Fibroblast of lung (primary cell): ENCODE measurements at regions not wholly inside any gene's neighbourhood (a gene's known extent, or its start where the extent isn't known, plus 50 kb on each side); places are given as distances from the start of the nearest gene placed in this dataset.

Experiments
- DNase-seq, 2 donors: peaks; one replicate each; pipeline versions ENCODE4 v3.0.0 to v3.0.0-alpha.2; 2010; ENCODE audit warnings: low read depth in 2 of 2
- H2AFZ ChIP-seq: 2 replicates; pipeline ENCODE4 v1.5.1; 2012; ENCODE audit warnings: low read length, control low read depth, inconsistent platforms
- H3K27ac ChIP-seq: 2 replicates; pipeline ENCODE4 v1.5.1; 2011; ENCODE audit warnings: low read length, control low read depth; ENCODE audit not compliant: insufficient read depth
- H3K27me3 ChIP-seq: 2 replicates; pipeline ENCODE4 v1.5.1; 2011; ENCODE audit warnings: mild to moderate bottlenecking, low read length; ENCODE audit not compliant: control insufficient read depth, insufficient read depth
- H3K36me3 ChIP-seq: 2 replicates; pipeline ENCODE4 v1.5.1; 2011; ENCODE audit warnings: low read length; ENCODE audit not compliant: control insufficient read depth, insufficient read depth
- H3K4me1 ChIP-seq: 2 replicates; pipeline ENCODE4 v1.5.1; 2011; ENCODE audit warnings: low read length; ENCODE audit not compliant: control insufficient read depth, insufficient read depth; ENCODE audit errors: extremely low read depth
- H3K4me2 ChIP-seq: 2 replicates; pipeline ENCODE4 v1.5.1; 2011; ENCODE audit warnings: low read length, control low read depth; ENCODE audit not compliant: insufficient read depth; ENCODE audit errors: extremely low read depth
- H3K4me3 ChIP-seq, 4 experiments: fragments of 200-600 bp in 1 of 4; sonication (generic) in 1 of 4; replicated peaks in 1 of 4; 2 replicates each; pipeline ENCODE4 v1.5.1; 2011 to 2016; ENCODE audit warnings: low read length in 4 of 4, low read depth in 3 of 4, mild to moderate bottlenecking in 3 of 4, control low read depth in 2 of 4, inconsistent platforms in 1 of 4, mixed read lengths in 1 of 4; ENCODE audit not compliant: insufficient read depth in 1 of 4; ENCODE audit errors: control extremely low read depth in 1 of 4
- H3K79me2 ChIP-seq: 2 replicates; pipeline ENCODE4 v1.5.1; 2012; ENCODE audit warnings: mild to moderate bottlenecking, low read length, inconsistent platforms; ENCODE audit not compliant: control insufficient read depth, insufficient read depth
- H3K9ac ChIP-seq: 2 replicates; pipeline ENCODE4 v1.5.1; 2011; ENCODE audit warnings: mild to moderate bottlenecking, low read length, control low read depth; ENCODE audit not compliant: insufficient read depth
- H3K9me3 ChIP-seq: 2 replicates; pipeline ENCODE4 v1.5.1; 2012; ENCODE audit warnings: low read depth, low read length; ENCODE audit not compliant: control insufficient read depth, insufficient read depth
- H4K20me1 ChIP-seq: 2 replicates; pipeline ENCODE4 v1.5.1; 2011; ENCODE audit warnings: low read length; ENCODE audit not compliant: control insufficient read depth, insufficient read depth; ENCODE audit errors: extremely low read depth
- EZH2 ChIP-seq: IDR thresholded peaks from 2 replicates; pipeline ENCODE4 v1.5.1; 2012; ENCODE audit warnings: low read length, control low read depth, mild to moderate bottlenecking; ENCODE audit errors: missing control alignments
- TF ChIP-seq, protein P1 (sequence below), 2 donors: IDR thresholded peaks in 1 of 2; conservative IDR thresholded peaks in 1 of 2; 1 replicate in 1 of 2; 2 replicates in 1 of 2; pipeline ENCODE4 v1.5.1; 2011 to 2012; ENCODE audit warnings: low read length in 2 of 2, control low read depth in 1 of 2, inconsistent platforms in 1 of 2, low read depth in 1 of 2, mild to moderate bottlenecking in 1 of 2

DNA sequence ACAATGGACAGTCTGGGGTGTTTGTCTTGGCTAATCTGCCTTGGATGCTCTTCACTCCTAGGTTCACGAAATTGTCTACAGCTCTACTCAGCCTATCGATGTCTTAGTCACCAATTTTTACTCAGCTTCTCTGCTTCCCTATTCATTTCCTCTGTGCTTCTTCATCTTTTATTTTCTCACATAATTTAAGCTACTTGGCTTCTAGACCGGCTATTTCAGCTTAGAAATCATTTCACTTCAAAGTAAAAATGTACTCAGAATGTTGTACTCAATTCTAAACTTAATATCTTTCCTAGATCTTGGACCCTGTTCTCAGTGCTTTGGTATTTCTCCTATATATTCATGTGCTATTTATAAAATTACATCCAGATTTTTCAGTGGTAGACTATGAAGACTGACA, 430.0 kb upstream of the FTMT start:
- Histone ChIP-seq H3K36me3 (no peaks in the 10 kb centered on the region), H3K27me3 (no peaks in the 10 kb centered on the region), H3K4me3 (no peak overlapping the region), H3K4me2 (no peak overlapping the region), H2AFZ (no peak overlapping the region), H3K9me3 (no peaks in the 10 kb centered on the region), H4K20me1 (no peaks in the 10 kb centered on the region), H3K79me2 (no peaks in the 10 kb centered on the region), H3K27ac (no peak overlapping the region), H3K4me1 (no peaks in the 10 kb centered on the region), H3K9ac (no peak overlapping the region)
- no peak for DNase-seq
- no peak for TF ChIP-seq EZH2
- TF ChIP-seq, protein P1, sequence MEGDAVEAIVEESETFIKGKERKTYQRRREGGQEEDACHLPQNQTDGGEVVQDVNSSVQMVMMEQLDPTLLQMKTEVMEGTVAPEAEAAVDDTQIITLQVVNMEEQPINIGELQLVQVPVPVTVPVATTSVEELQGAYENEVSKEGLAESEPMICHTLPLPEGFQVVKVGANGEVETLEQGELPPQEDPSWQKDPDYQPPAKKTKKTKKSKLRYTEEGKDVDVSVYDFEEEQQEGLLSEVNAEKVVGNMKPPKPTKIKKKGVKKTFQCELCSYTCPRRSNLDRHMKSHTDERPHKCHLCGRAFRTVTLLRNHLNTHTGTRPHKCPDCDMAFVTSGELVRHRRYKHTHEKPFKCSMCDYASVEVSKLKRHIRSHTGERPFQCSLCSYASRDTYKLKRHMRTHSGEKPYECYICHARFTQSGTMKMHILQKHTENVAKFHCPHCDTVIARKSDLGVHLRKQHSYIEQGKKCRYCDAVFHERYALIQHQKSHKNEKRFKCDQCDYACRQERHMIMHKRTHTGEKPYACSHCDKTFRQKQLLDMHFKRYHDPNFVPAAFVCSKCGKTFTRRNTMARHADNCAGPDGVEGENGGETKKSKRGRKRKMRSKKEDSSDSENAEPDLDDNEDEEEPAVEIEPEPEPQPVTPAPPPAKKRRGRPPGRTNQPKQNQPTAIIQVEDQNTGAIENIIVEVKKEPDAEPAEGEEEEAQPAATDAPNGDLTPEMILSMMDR (conservative IDR thresholded peaks at IDR 0.05 in 1 of 2, IDR thresholded peaks at IDR 0.05 in 1 of 2; ENCODE audit: low read depth in 1 of 2, low read length in 2 of 2): no peak

GRCh38 chr5:121424976-121425375, 426.7 kb upstream of the FTMT start:
- H3K4me3 ChIP-seq: no peak overlapping the region
- no peak overlapping the region for H2AFZ ChIP-seq
- H4K20me1 ChIP-seq: no peaks in the 10 kb centered on the region
- H3K79me2 ChIP-seq: no peaks in the 10 kb centered on the region
- DNase-seq: no peak
- H3K4me2 ChIP-seq: no peak overlapping the region
- no peak for TF ChIP-seq EZH2
- TF ChIP-seq, protein P1 (conservative IDR thresholded peaks at IDR 0.05 in 1 of 2, IDR thresholded peaks at IDR 0.05 in 1 of 2; ENCODE audit: low read depth in 1 of 2, low read length in 2 of 2): no peak
- no peaks in the 10 kb centered on the region for H3K4me1 ChIP-seq
- no peaks in the 10 kb centered on the region for H3K27me3 ChIP-seq
- H3K27ac ChIP-seq: no peak overlapping the region
- H3K9ac ChIP-seq: no peak overlapping the region
- H3K36me3 ChIP-seq: no peaks in the 10 kb centered on the region
- H3K9me3 ChIP-seq: no peaks in the 10 kb centered on the region

DNA sequence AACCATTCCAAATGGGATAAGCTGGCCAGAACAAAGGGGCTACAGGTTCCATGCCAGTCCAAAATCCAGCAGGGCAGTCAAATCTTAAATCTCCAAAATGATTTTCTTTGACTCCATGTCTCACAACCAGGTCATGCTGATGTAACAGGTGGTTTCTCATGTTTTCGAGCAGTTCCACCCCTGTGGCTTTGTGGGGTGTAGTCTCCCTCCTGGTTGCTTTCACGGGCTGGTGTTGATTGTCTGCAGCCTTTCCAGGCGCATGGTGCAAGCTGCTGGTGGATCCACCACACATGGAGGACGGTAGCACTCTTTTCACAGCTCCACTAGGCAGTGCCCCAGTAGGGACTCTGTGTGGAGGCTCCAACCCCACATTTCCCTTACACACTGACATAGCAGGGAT, 425.5 kb upstream of the FTMT start:
- no peak for DNase-seq

More for the DNA sequence above, 425.5 kb upstream of the FTMT start:
- no peak overlapping the region for H3K4me2 ChIP-seq
- no peaks in the 10 kb centered on the region for H3K36me3 ChIP-seq
- H4K20me1 ChIP-seq: no peaks in the 10 kb centered on the region
- no peak overlapping the region for H3K27ac ChIP-seq
- no peak overlapping the region for H3K4me3 ChIP-seq
- H3K4me1 ChIP-seq: no peaks in the 10 kb centered on the region
- no peak for TF ChIP-seq EZH2
- TF ChIP-seq, protein P1 (conservative IDR thresholded peaks at IDR 0.05 in 1 of 2, IDR thresholded peaks at IDR 0.05 in 1 of 2; ENCODE audit: low read depth in 1 of 2, low read length in 2 of 2): no peak
- no peaks in the 10 kb centered on the region for H3K27me3 ChIP-seq
- H3K9ac ChIP-seq: no peak overlapping the region
- no peaks in the 10 kb centered on the region for H3K79me2 ChIP-seq
- H2AFZ ChIP-seq: no peak overlapping the region
- no peaks in the 10 kb centered on the region for H3K9me3 ChIP-seq
